ENCODE measurements at regions not wholly inside any gene's neighbourhood (a gene's known extent, or its start where the extent isn't known, plus 50 kb on each side); places are given as distances from the start of the nearest gene placed in this dataset.

DNA sequence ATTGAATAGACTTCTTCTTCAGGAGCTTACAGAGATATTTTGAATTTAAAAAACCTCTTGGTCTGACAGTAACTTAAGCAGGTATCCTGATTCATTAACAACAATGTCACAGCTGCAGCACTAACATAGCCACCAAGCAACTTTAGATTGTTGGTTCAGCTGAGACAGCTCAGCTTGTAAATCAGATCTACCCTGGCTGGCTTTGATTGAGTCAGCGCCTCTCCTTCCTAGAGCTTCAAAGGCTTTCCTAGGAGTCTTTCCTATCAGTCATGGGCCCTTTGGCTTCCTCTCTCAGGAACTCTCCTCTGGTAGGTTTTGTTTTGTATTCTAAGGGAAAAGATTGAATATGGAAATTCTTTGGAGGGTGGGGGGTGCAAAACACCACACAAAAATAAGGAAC is 70.7 kb upstream of the STEAP4 start:
- TF ChIP-seq POLR2A (IDR thresholded peaks at IDR 0.05; ENCODE audit: extremely low read depth, insufficient read length) (no peak), MAX (IDR thresholded peaks at IDR 0.05; ENCODE audit: low read depth, low read length) (no peak)
- TF ChIP-seq, protein P1, sequence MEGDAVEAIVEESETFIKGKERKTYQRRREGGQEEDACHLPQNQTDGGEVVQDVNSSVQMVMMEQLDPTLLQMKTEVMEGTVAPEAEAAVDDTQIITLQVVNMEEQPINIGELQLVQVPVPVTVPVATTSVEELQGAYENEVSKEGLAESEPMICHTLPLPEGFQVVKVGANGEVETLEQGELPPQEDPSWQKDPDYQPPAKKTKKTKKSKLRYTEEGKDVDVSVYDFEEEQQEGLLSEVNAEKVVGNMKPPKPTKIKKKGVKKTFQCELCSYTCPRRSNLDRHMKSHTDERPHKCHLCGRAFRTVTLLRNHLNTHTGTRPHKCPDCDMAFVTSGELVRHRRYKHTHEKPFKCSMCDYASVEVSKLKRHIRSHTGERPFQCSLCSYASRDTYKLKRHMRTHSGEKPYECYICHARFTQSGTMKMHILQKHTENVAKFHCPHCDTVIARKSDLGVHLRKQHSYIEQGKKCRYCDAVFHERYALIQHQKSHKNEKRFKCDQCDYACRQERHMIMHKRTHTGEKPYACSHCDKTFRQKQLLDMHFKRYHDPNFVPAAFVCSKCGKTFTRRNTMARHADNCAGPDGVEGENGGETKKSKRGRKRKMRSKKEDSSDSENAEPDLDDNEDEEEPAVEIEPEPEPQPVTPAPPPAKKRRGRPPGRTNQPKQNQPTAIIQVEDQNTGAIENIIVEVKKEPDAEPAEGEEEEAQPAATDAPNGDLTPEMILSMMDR (IDR thresholded peaks at IDR 0.05; ENCODE audit: low read depth, low read length) = no peak
